ENCODE measurements at regions not wholly inside any gene's neighbourhood (a gene's known extent, or its start where the extent isn't known, plus 50 kb on each side); places are given as distances from the start of the nearest gene placed in this dataset.

- TF ChIP-seq CTCF (IDR thresholded peaks at IDR 0.05; ENCODE audit: control extremely low read depth in 1 of 3, insufficient read depth in 1 of 3, low read depth in 1 of 3, low read length in 3 of 3) (no peak), EP300 (IDR thresholded peaks at IDR 0.05; ENCODE audit: borderline replicate concordance in 1 of 2, low read depth in 2 of 2, low read length in 2 of 2) (no peak), POLR2A (IDR thresholded peaks at IDR 0.05; ENCODE audit: control extremely low read depth in 1 of 2, low read depth in 2 of 2, low read length in 2 of 2) (no peak), GABPA (IDR thresholded peaks at IDR 0.05; ENCODE audit: borderline replicate concordance, insufficient read depth, low read length) (no peak), RAD21 (IDR thresholded peaks at IDR 0.05 in 1 of 2, conservative IDR thresholded peaks at IDR 0.05 in 1 of 2; ENCODE audit: low read depth in 2 of 2, low read length in 2 of 2) (no peak), JUN (IDR thresholded peaks at IDR 0.05; ENCODE audit: low read depth, low read length) (no peak), SIN3A (conservative IDR thresholded peaks at IDR 0.05 in 1 of 2, IDR thresholded peaks at IDR 0.05 in 1 of 2; ENCODE audit: low read depth in 1 of 2, low read length in 2 of 2) (no peak), HDAC6 (IDR thresholded peaks at IDR 0.05; ENCODE audit: low read depth, low read length) (no peak)
Measured at GRCh38 chr16:52786091-52786490, 239.1 kb upstream of the TOX3 start.
